SK-N-SH treated with all-trans-retinoic acid at 6 μM for 48 hours (cell line): ENCODE measurements at regions not wholly inside any gene's neighbourhood (a gene's known extent, or its start where the extent isn't known, plus 50 kb on each side); places are given as distances from the start of the nearest gene placed in this dataset.

ENCODE experiments used
- ARNTL ChIP-seq: fragments of 450-650 bp; formaldehyde crosslinking; IDR thresholded peaks from 2 replicates; pipeline ENCODE4 v1.5.0; 2020; ENCODE audit warnings: low read depth, mild to moderate bottlenecking, moderate library complexity, borderline replicate concordance
- CSDC2 ChIP-seq: fragments of 250-450 bp; sonication (Bioruptor Pico); IDR thresholded peaks from 2 replicates; pipeline ENCODE4 v1.5.0; 2020; ENCODE audit warnings: mild to moderate bottlenecking, moderate library complexity
- ESRRG ChIP-seq: fragments of 250-450 bp; sonication (Bioruptor Pico); IDR thresholded peaks from 2 replicates; pipeline ENCODE4 v1.6.1; 2021; ENCODE audit warnings: mild to moderate bottlenecking
- ISL1 ChIP-seq: fragments of 250-450 bp; sonication (Bioruptor Pico); IDR thresholded peaks from 2 replicates; pipeline ENCODE4 v2.1.2; 2022; ENCODE audit warnings: mild to moderate bottlenecking, moderate library complexity
- PPARA ChIP-seq: fragments of 250-450 bp; sonication (Bioruptor Pico); IDR thresholded peaks from 2 replicates; pipeline ENCODE4 v1.5.0; 2020; ENCODE audit warnings: mild to moderate bottlenecking, borderline replicate concordance
- SNAI2 ChIP-seq: fragments of 250-450 bp; sonication (Bioruptor Pico); IDR thresholded peaks from 2 replicates; pipeline ENCODE4 v1.5.0; 2020; ENCODE audit warnings: mild to moderate bottlenecking, moderate library complexity
- ZC3H10 ChIP-seq: fragments of 250-450 bp; sonication (Bioruptor Pico); IDR thresholded peaks from 2 replicates; pipeline ENCODE4 v1.5.1; 2021; ENCODE audit warnings: mild to moderate bottlenecking, moderate library complexity
- ZFP3 ChIP-seq: fragments of 250-450 bp; sonication (Bioruptor Pico); IDR thresholded peaks from 2 replicates; pipeline ENCODE4 v1.5.0; 2020; ENCODE audit warnings: mild to moderate bottlenecking, moderate library complexity
- ZFP30 ChIP-seq: fragments of 450-650 bp; formaldehyde crosslinking; IDR thresholded peaks from 2 replicates; pipeline ENCODE4 v1.5.0; 2022; ENCODE audit warnings: mild to moderate bottlenecking, moderate library complexity
- ZNF565 ChIP-seq: fragments of 450-650 bp; formaldehyde crosslinking; conservative IDR thresholded peaks from 2 replicates; pipeline ENCODE4 v1.5.0; 2020; ENCODE audit warnings: low read depth, mild to moderate bottlenecking, moderate library complexity
- ZNF8 ChIP-seq: fragments of 450-650 bp; formaldehyde crosslinking; IDR thresholded peaks from 2 replicates; pipeline ENCODE4 v1.5.0; 2020; ENCODE audit warnings: mild to moderate bottlenecking, moderate library complexity
- TF ChIP-seq, protein P1 (sequence below): fragments of 250-450 bp; sonication (Bioruptor Pico); IDR thresholded peaks from 2 replicates; pipeline ENCODE4 v1.5.1; 2020; ENCODE audit warnings: low read depth, mild to moderate bottlenecking, moderate library complexity
- TF ChIP-seq, protein P2 (sequence below): fragments of 250-450 bp; sonication (Bioruptor Pico); IDR thresholded peaks from 2 replicates; pipeline ENCODE4 v1.8.0; 2020; ENCODE audit warnings: mild to moderate bottlenecking, moderate library complexity, borderline replicate concordance

DNA sequence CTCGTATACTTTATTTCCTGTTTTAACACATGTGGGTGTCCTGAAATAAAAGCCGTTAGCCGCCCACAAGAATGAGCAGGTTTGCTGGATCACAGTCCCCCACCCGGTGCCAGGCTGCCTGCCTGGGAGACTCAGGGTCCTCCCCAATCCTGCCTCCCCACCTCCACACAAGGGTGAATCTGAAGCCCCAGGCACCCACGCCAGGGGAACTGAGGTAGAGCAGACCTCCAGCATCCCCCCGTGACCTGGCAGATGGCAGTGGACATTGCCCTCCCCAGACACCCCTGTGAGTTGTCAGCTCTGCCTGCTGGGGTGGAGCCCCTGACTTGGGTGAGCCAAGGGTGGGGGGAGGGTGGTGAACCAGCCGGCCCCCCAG, 114.8 kb downstream of the METRNL start:
- TF ChIP-seq, protein P1, sequence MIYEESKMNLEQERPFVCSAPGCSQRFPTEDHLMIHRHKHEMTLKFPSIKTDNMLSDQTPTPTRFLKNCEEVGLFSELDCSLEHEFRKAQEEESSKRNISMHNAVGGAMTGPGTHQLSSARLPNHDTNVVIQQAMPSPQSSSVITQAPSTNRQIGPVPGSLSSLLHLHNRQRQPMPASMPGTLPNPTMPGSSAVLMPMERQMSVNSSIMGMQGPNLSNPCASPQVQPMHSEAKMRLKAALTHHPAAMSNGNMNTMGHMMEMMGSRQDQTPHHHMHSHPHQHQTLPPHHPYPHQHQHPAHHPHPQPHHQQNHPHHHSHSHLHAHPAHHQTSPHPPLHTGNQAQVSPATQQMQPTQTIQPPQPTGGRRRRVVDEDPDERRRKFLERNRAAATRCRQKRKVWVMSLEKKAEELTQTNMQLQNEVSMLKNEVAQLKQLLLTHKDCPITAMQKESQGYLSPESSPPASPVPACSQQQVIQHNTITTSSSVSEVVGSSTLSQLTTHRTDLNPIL (CRISPR knock-in tag), result no peak
- TF ChIP-seq CSDC2 (CRISPR knock-in tag) (no peak), PPARA (CRISPR knock-in tag) (no peak), ZFP30 (no peak), ZNF565 (CRISPR knock-in tag) (no peak), ARNTL (no peak), ZC3H10 (CRISPR knock-in tag) (no peak), ZNF8 (no peak), ZFP3 (CRISPR knock-in tag) (no peak), ISL1 (no peak), SNAI2 (CRISPR knock-in tag) (no peak), ESRRG (CRISPR knock-in tag) (no peak)
- TF ChIP-seq, protein P2, sequence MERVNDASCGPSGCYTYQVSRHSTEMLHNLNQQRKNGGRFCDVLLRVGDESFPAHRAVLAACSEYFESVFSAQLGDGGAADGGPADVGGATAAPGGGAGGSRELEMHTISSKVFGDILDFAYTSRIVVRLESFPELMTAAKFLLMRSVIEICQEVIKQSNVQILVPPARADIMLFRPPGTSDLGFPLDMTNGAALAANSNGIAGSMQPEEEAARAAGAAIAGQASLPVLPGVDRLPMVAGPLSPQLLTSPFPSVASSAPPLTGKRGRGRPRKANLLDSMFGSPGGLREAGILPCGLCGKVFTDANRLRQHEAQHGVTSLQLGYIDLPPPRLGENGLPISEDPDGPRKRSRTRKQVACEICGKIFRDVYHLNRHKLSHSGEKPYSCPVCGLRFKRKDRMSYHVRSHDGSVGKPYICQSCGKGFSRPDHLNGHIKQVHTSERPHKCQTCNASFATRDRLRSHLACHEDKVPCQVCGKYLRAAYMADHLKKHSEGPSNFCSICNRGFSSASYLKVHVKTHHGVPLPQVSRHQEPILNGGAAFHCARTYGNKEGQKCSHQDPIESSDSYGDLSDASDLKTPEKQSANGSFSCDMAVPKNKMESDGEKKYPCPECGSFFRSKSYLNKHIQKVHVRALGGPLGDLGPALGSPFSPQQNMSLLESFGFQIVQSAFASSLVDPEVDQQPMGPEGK (CRISPR knock-in tag), result no peak
